ENCODE measurements at regions not wholly inside any gene's neighbourhood (a gene's known extent, or its start where the extent isn't known, plus 50 kb on each side); places are given as distances from the start of the nearest gene placed in this dataset.

DNA sequence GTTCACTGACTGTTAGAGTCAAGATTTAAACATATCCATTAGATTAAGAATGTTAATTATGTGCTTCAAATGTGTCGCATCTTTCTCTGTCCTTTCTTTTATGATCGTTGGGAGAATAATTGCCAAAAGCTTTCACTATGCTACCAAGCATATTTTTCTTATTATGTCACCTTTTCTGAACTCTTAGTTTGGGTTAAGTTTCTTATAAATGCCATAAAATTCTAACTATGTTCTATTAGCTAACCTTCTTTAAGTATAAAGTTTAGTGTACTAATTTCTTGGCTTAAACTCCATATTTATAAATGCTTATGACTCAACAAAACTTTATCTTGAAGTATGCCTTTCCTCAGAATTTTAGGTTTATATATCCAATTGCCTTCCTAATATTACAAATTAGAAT, 1759.4 kb downstream of the PCDH9 start:
- Histone ChIP-seq H3K9me3 (ENCODE audit: insufficient read depth, low read length) (no peaks in the 10 kb centered on the region), H2AFZ (ENCODE audit: low read depth, low read length) (no peak overlapping the region), H3K4me2 (ENCODE audit: low read length) (no peak overlapping the region), H3K36me3 (replicated peaks; ENCODE audit: low read depth, low read length) (no peaks in the 10 kb centered on the region), H3K27me3 (ENCODE audit: low read depth, low read length) (no peaks in the 10 kb centered on the region), H3K9ac (ENCODE audit: low read length) (no peak overlapping the region), H3K79me2 (ENCODE audit: low read length) (no peaks in the 10 kb centered on the region), H3K4me3 (ENCODE audit: low read length) (no peak overlapping the region), H4K20me1 (ENCODE audit: insufficient read depth, low read length) (no peaks in the 10 kb centered on the region), H3K27ac (ENCODE audit: low read length) (no peak overlapping the region), H3K4me1 (ENCODE audit: low read length) (no peaks in the 10 kb centered on the region)
- TF ChIP-seq EZH2phosphoT487 (IDR thresholded peaks at IDR 0.05; ENCODE audit: low read depth): no peak
- TF ChIP-seq, protein P1, sequence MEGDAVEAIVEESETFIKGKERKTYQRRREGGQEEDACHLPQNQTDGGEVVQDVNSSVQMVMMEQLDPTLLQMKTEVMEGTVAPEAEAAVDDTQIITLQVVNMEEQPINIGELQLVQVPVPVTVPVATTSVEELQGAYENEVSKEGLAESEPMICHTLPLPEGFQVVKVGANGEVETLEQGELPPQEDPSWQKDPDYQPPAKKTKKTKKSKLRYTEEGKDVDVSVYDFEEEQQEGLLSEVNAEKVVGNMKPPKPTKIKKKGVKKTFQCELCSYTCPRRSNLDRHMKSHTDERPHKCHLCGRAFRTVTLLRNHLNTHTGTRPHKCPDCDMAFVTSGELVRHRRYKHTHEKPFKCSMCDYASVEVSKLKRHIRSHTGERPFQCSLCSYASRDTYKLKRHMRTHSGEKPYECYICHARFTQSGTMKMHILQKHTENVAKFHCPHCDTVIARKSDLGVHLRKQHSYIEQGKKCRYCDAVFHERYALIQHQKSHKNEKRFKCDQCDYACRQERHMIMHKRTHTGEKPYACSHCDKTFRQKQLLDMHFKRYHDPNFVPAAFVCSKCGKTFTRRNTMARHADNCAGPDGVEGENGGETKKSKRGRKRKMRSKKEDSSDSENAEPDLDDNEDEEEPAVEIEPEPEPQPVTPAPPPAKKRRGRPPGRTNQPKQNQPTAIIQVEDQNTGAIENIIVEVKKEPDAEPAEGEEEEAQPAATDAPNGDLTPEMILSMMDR (IDR thresholded peaks at IDR 0.05; ENCODE audit: low read depth, low read length): no peak

DNA sequence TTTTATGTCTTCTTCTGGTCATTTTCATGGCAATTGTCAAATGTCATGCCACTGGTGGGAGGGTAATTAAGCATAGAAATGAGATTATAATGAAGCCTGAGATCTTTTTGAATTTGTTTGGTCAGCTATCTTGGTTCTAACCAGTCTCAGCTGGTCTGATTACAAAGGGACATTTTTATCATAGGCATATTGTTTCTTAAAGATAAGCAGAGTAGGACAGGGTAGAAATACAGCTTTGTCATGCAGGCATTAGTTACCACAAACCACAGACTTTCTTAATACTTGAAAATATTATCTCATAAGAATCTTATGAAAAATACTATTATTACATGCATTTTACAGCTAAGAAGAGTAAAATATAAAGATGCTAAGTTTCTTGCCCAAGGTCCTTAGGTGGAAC, 1761.5 kb downstream of the PCDH9 start:
- H3K4me1 ChIP-seq (ENCODE audit: low read length): no peaks in the 10 kb centered on the region
- H3K27ac ChIP-seq (ENCODE audit: low read length): no peak overlapping the region
- H3K4me2 ChIP-seq (ENCODE audit: low read length): no peak overlapping the region
- no peak for TF ChIP-seq EZH2phosphoT487 (IDR thresholded peaks at IDR 0.05; ENCODE audit: low read depth)
- TF ChIP-seq, protein P1 (IDR thresholded peaks at IDR 0.05; ENCODE audit: low read depth, low read length): no peak
- no peaks in the 10 kb centered on the region for H3K79me2 ChIP-seq (ENCODE audit: low read length)
- H3K9ac ChIP-seq (ENCODE audit: low read length): no peak overlapping the region
- no peaks in the 10 kb centered on the region for H3K9me3 ChIP-seq (ENCODE audit: insufficient read depth, low read length)
- H3K27me3 ChIP-seq (ENCODE audit: low read depth, low read length): no peaks in the 10 kb centered on the region
- H3K4me3 ChIP-seq (ENCODE audit: low read length): no peak overlapping the region
- no peaks in the 10 kb centered on the region for H3K36me3 ChIP-seq (replicated peaks; ENCODE audit: low read depth, low read length)
- no peak overlapping the region for H2AFZ ChIP-seq (ENCODE audit: low read depth, low read length)
- no peaks in the 10 kb centered on the region for H4K20me1 ChIP-seq (ENCODE audit: insufficient read depth, low read length)

DNA sequence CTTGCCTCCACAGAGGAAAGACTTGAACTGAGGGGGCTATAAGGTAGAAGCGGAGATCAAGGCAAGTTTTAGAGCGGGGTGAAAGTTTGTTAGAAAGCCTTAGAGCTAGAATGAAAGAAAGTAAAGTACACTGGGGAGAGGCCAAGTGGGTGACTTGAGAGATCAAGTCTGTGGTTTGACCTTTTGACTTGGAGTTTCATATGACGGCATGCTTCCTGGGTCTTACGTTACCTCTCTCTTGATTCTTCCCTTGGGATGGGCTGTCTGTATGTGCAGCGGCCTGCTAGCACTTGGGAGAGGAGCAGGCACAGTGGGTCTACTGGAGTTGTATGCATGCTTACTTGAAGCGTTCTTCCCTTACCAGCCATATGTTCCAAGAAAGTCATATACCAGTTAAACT, 1768.5 kb downstream of the PCDH9 start:
- Histone ChIP-seq H3K27me3 (ENCODE audit: low read depth, low read length) (no peaks in the 10 kb centered on the region), H3K9ac (ENCODE audit: low read length) (no peak overlapping the region)

DNA sequence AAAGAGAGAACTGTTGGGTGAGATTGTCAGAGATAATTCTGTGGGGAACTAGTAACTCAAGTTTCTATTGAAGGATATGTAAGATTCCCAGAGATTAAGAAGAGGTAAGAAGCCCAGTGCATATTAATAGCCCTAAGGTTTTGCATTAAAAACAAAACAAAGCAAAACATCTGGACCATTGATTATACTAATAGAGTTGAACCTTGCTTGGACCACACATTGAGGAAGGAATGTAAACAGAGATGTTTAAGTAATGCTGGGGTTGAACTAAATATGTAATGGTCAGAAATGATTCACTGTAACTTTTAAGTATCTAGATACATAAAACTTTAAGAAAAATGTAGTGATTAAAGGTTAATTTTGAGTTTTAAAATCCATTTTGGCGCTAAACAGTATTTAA, 1770.0 kb downstream of the PCDH9 start:
- no peak for TF ChIP-seq EZH2phosphoT487 (IDR thresholded peaks at IDR 0.05; ENCODE audit: low read depth)
- TF ChIP-seq, protein P1 (IDR thresholded peaks at IDR 0.05; ENCODE audit: low read depth, low read length): no peak
- H3K4me1 ChIP-seq (ENCODE audit: low read length): no peaks in the 10 kb centered on the region
- H3K36me3 ChIP-seq (replicated peaks; ENCODE audit: low read depth, low read length): no peaks in the 10 kb centered on the region
- H3K9me3 ChIP-seq (ENCODE audit: insufficient read depth, low read length): no peaks in the 10 kb centered on the region
- H2AFZ ChIP-seq (ENCODE audit: low read depth, low read length): no peak overlapping the region
- H3K4me2 ChIP-seq (ENCODE audit: low read length): no peak overlapping the region
- H3K27me3 ChIP-seq (ENCODE audit: low read depth, low read length): no peaks in the 10 kb centered on the region
- H4K20me1 ChIP-seq (ENCODE audit: insufficient read depth, low read length): no peaks in the 10 kb centered on the region
- H3K79me2 ChIP-seq (ENCODE audit: low read length): no peaks in the 10 kb centered on the region
- no peak overlapping the region for H3K9ac ChIP-seq (ENCODE audit: low read length)
- no peak overlapping the region for H3K4me3 ChIP-seq (ENCODE audit: low read length)
- H3K27ac ChIP-seq (ENCODE audit: low read length): no peak overlapping the region

More for the DNA sequence above, 1768.5 kb downstream of the PCDH9 start:
- Histone ChIP-seq H3K4me2 (ENCODE audit: low read length) (no peak overlapping the region), H2AFZ (ENCODE audit: low read depth, low read length) (peak overlapping the region; percentile 52; the same call in 1 of the 2 replicates), H3K36me3 (replicated peaks; ENCODE audit: low read depth, low read length) (no peaks in the 10 kb centered on the region), H3K4me1 (ENCODE audit: low read length) (no peaks in the 10 kb centered on the region), H3K27ac (ENCODE audit: low read length) (no peak overlapping the region), H3K9me3 (ENCODE audit: insufficient read depth, low read length) (no peaks in the 10 kb centered on the region), H3K79me2 (ENCODE audit: low read length) (no peaks in the 10 kb centered on the region), H4K20me1 (ENCODE audit: insufficient read depth, low read length) (no peaks in the 10 kb centered on the region), H3K4me3 (ENCODE audit: low read length) (no peak overlapping the region)
- TF ChIP-seq EZH2phosphoT487 (IDR thresholded peaks at IDR 0.05; ENCODE audit: low read depth): no peak
- TF ChIP-seq, protein P1 (IDR thresholded peaks at IDR 0.05; ENCODE audit: low read depth, low read length): no peak
